ENCODE measurements at regions not wholly inside any gene's neighbourhood (a gene's known extent, or its start where the extent isn't known, plus 50 kb on each side); places are given as distances from the start of the nearest gene placed in this dataset.

GRCh38 chr9:81756561-81756960 is 67.2 kb upstream of the TLE1 start (continued):
- TF ChIP-seq THRB (CRISPR knock-in tag; conservative IDR thresholded peaks at IDR 0.05) (no peak), MEF2D (tag; conservative IDR thresholded peaks at IDR 0.05; ENCODE audit: low read depth) (no peak), CTCFL (IDR thresholded peaks at IDR 0.05; ENCODE audit: borderline replicate concordance, insufficient read depth, low read depth, low read length, poor library complexity, severe bottlenecking) (no peak)

GRCh38 chr9:81758123-81758797 is 68.9 kb upstream of the TLE1 start:
- no peaks in the 10 kb centered on the region for H3K27me3 ChIP-seq (ENCODE audit: control insufficient read depth in 2 of 2, insufficient read depth in 2 of 2, low read length in 2 of 2)
- no peaks in the 10 kb centered on the region for H3K9me1 ChIP-seq (ENCODE audit: control insufficient read depth, insufficient read depth, low read length)
- no TSS peak for BruUV-seq (replicated peaks)
- no peaks in the 10 kb centered on the region for H3K36me3 ChIP-seq (ENCODE audit: control insufficient read depth, insufficient read depth, low read length)
- H3K4me1 ChIP-seq (replicated peaks in 1 of 2; ENCODE audit: control insufficient read depth in 2 of 2, insufficient read depth in 2 of 2, low read length in 2 of 2), result no peaks in the 10 kb centered on the region
- intact Hi-C loops (cut with micrococcal nuclease), result no loop called here
- no peak overlapping the region for H3K4me2 ChIP-seq (ENCODE audit: insufficient read depth, low read length)
- no peaks in the 10 kb centered on the region for H3K79me2 ChIP-seq (ENCODE audit: control insufficient read depth, insufficient read depth, low read length)
- 0% methylated on average over 2 of the region's 3 CpGs for WGBS (ENCODE audit: insufficient coverage, low coverage, missing lambda C conversion rate)
- ATAC-seq (no peak), DNase-seq (ENCODE audit: extremely low read depth in 1 of 4, low spot score in 3 of 4) (no peak), FAIRE-seq (no peak)
- no peak overlapping the region for H3K9ac ChIP-seq (ENCODE audit: insufficient read depth in 1 of 2, low read depth in 2 of 2, low read length in 2 of 2)
- no peaks in the 10 kb centered on the region for H4K20me1 ChIP-seq (replicated peaks; ENCODE audit: control insufficient read depth, insufficient read depth, low read length)
- in situ Hi-C loops (cut with MboI), result no loop called here
- H3K4me3 ChIP-seq, result no peak overlapping the region
- no peaks in the 10 kb centered on the region for H3K9me3 ChIP-seq (replicated peaks; ENCODE audit: control insufficient read depth, insufficient read depth, low read depth, low read length)
- no peak overlapping the region for H3K27ac ChIP-seq (ENCODE audit: extremely low read depth, low read depth, low read length)
- no peak overlapping the region for H2AFZ ChIP-seq (ENCODE audit: low read depth, low read length)
- POLR2A ChIA-PET, result no interaction called here
- CTCF ChIA-PET (ENCODE audit: low intra/inter-chr PET ratio), result no interaction called here
- TF ChIP-seq ZNF586 (CRISPR knock-in tag; conservative IDR thresholded peaks at IDR 0.05) (no peak), ZBTB9 (CRISPR knock-in tag; IDR thresholded peaks at IDR 0.05) (no peak), FOSL1 (tag; conservative IDR thresholded peaks at IDR 0.05) (no peak), DPF2 (IDR thresholded peaks at IDR 0.05) (no peak), ATF3 (IDR thresholded peaks at IDR 0.05) (no peak), ATF3 (CRISPR knock-in tag; conservative IDR thresholded peaks at IDR 0.05) (no peak)

All from K562 (cell line).